ENCODE measurements at regions not wholly inside any gene's neighbourhood (a gene's known extent, or its start where the extent isn't known, plus 50 kb on each side); places are given as distances from the start of the nearest gene placed in this dataset.
"Not testable (repeated sequence)": the region's sequence is repeated elsewhere in the genome, so short reads cannot be mapped to it uniquely, and the experiment has no call there.

GRCh38 chr7:3180604-3181003 lies 120.4 kb upstream of the SDK1 start:
- Histone ChIP-seq H3K4me3 (ENCODE audit: low read depth in 1 of 2, low read length in 2 of 2) (no peak overlapping the region), H3K9me3 (ENCODE audit: control insufficient read depth in 1 of 2, low read length in 2 of 2) (no peaks in the 10 kb centered on the region), H3K27ac (ENCODE audit: low read length) (no peak overlapping the region)

DNA sequence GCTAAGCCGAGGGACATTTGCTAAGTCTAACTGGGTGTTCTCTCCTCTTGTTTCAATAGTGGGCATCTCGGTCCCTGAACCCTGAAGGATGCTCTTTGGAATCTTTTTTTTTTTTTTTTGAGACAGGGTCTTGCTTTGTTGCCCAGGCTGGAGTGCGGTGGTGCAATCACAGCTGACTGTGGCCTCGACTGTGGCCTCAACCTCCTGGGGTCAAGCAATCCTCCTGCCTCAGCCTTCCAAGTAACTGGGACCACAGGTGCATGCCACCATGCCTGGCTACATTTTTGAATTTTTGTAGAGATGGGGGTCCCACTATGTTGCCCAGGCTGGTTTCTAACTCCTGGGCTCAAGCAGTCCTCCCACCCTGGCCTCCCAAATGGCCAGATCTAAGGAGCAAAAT lies 119.0 kb upstream of the SDK1 start:
- H3K4me3 ChIP-seq (ENCODE audit: low read depth in 1 of 2, low read length in 2 of 2); H3K36me3 ChIP-seq (ENCODE audit: control insufficient read depth in 1 of 2, insufficient read depth in 2 of 2, low read length in 2 of 2); H3K27ac ChIP-seq (ENCODE audit: low read length); H3K4me1 ChIP-seq (ENCODE audit: control insufficient read depth in 1 of 2, insufficient read depth in 2 of 2, low read length in 2 of 2); H3K9me3 ChIP-seq (ENCODE audit: control insufficient read depth in 1 of 2, low read length in 2 of 2); H3K27me3 ChIP-seq (ENCODE audit: low read depth, low read length): not testable (repeated sequence)

More at GRCh38 chr7:3180604-3181003, 120.4 kb upstream of the SDK1 start:
- Histone ChIP-seq H3K36me3 (ENCODE audit: control insufficient read depth in 1 of 2, insufficient read depth in 2 of 2, low read length in 2 of 2) (no peaks in the 10 kb centered on the region), H3K4me1 (ENCODE audit: control insufficient read depth in 1 of 2, insufficient read depth in 2 of 2, low read length in 2 of 2) (no peaks in the 10 kb centered on the region), H3K27me3 (ENCODE audit: low read depth, low read length) (no peaks in the 10 kb centered on the region)

DNA sequence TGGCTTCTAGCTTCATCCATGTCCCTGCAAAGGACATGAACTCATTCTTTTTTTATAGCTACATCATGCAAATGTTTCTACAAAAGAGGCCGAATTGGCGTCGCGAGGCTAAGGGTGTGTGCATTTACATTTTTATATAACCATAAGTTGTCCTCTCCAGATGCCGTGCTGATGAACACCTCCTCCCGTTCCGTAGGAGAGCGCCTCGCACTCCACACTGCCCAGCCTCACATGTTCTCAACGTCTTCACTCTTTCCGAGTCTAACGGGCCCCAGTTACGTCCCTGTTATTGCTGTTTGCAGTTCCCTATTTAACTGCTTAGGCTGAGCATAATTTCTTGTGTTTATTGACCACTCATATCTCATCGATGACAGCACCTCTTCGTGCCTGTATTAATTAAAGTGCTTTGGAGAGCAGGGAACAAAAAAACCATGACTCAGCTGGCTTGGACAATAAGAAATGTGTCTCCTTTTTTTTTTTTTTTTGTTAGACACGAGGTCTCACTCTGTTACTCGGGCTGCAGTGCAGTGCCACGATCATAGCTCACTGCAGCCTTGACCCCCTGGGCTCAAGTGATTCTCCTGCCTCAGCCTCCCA lies 113.5 kb upstream of the SDK1 start:
- no peaks in the 10 kb centered on the region for H3K9me3 ChIP-seq (ENCODE audit: control insufficient read depth in 1 of 2, low read length in 2 of 2)
- no peaks in the 10 kb centered on the region for H3K36me3 ChIP-seq (ENCODE audit: control insufficient read depth in 1 of 2, insufficient read depth in 2 of 2, low read length in 2 of 2)

DNA sequence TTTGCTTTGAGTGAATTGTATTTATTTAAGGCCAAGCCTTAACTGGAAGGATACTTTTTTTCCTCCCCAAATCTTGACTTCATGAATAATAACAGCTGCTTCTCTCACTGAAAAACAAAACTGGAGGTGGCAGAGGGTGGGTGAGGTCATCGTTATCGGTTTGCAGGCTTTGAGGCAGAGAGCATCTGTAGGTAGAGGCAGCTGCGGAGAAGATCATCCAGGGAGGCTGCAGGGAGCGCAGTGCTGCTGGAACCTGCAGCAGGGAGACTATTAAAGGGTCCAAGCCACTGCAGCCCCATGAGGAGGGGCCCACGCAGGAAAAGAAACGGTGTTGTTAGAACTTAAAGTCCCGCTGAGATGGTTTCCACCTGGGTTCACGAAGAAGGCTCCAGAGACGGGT lies 112.1 kb upstream of the SDK1 start:
- H3K4me3 ChIP-seq (ENCODE audit: low read depth in 1 of 2, low read length in 2 of 2), result no peak overlapping the region
- no peaks in the 10 kb centered on the region for H3K27me3 ChIP-seq (ENCODE audit: low read depth, low read length)
- no peak overlapping the region for H3K27ac ChIP-seq (ENCODE audit: low read length)
- no peaks in the 10 kb centered on the region for H3K4me1 ChIP-seq (ENCODE audit: control insufficient read depth in 1 of 2, insufficient read depth in 2 of 2, low read length in 2 of 2)
- no peaks in the 10 kb centered on the region for H3K36me3 ChIP-seq (ENCODE audit: control insufficient read depth in 1 of 2, insufficient read depth in 2 of 2, low read length in 2 of 2)
- H3K9me3 ChIP-seq (ENCODE audit: control insufficient read depth in 1 of 2, low read length in 2 of 2), result no peaks in the 10 kb centered on the region

More for the DNA sequence above, 113.5 kb upstream of the SDK1 start:
- no peak overlapping the region for H3K4me3 ChIP-seq (ENCODE audit: low read depth in 1 of 2, low read length in 2 of 2)
- no peaks in the 10 kb centered on the region for H3K27me3 ChIP-seq (ENCODE audit: low read depth, low read length)
- H3K4me1 ChIP-seq (ENCODE audit: control insufficient read depth in 1 of 2, insufficient read depth in 2 of 2, low read length in 2 of 2), result no peaks in the 10 kb centered on the region
- no peak overlapping the region for H3K27ac ChIP-seq (ENCODE audit: low read length)

DNA sequence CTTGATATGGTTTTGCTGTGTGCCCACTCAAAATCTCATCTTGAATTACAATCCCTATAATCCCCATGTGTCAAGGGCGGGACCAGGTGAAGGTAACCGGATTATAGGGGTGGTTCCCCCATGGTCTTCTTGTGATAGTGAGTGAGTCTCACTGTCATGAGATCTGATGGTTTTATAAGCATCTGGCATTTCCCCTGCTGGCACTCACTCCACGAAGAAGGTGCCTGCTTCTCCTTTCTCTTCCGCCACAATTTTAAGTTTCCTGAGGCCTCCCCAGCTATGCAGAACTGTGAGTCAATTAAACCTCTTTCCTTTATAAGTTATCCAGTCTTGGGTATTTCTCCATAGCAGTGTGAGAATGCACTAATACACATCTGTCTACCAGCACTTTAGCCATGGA lies 109.5 kb upstream of the SDK1 start:
- H3K4me3 ChIP-seq (ENCODE audit: low read depth in 1 of 2, low read length in 2 of 2), result no peak overlapping the region
- H3K9me3 ChIP-seq (ENCODE audit: control insufficient read depth in 1 of 2, low read length in 2 of 2), result no peaks in the 10 kb centered on the region
- no peak overlapping the region for H3K27ac ChIP-seq (ENCODE audit: low read length)
- no peaks in the 10 kb centered on the region for H3K36me3 ChIP-seq (ENCODE audit: control insufficient read depth in 1 of 2, insufficient read depth in 2 of 2, low read length in 2 of 2)
- no peaks in the 10 kb centered on the region for H3K4me1 ChIP-seq (ENCODE audit: control insufficient read depth in 1 of 2, insufficient read depth in 2 of 2, low read length in 2 of 2)
- no peaks in the 10 kb centered on the region for H3K27me3 ChIP-seq (ENCODE audit: low read depth, low read length)

DNA sequence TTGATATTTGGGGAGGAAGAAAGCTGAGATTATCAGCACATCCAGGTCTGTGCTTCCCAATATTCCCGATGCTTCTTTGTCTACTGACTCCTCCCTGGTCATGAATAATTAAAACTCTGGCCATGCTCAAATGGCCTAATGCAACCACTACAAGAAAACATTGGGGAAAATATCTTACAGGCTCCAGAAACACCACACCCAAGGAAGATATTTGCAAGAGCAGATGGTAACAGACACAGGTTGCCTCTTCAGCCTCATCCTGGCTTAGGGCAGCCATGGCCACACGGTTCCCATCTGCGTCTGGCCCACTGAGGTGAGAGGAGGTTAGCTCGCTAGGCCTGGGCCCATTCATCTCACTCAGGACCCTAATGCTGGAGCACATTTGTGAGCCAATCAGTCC lies 108.4 kb upstream of the SDK1 start:
- Histone ChIP-seq H3K27me3 (ENCODE audit: low read depth, low read length) (no peaks in the 10 kb centered on the region), H3K4me1 (ENCODE audit: control insufficient read depth in 1 of 2, insufficient read depth in 2 of 2, low read length in 2 of 2) (no peaks in the 10 kb centered on the region), H3K27ac (ENCODE audit: low read length) (no peak overlapping the region), H3K4me3 (ENCODE audit: low read depth in 1 of 2, low read length in 2 of 2) (no peak overlapping the region), H3K36me3 (ENCODE audit: control insufficient read depth in 1 of 2, insufficient read depth in 2 of 2, low read length in 2 of 2) (no peaks in the 10 kb centered on the region), H3K9me3 (ENCODE audit: control insufficient read depth in 1 of 2, low read length in 2 of 2) (no peaks in the 10 kb centered on the region)

DNA sequence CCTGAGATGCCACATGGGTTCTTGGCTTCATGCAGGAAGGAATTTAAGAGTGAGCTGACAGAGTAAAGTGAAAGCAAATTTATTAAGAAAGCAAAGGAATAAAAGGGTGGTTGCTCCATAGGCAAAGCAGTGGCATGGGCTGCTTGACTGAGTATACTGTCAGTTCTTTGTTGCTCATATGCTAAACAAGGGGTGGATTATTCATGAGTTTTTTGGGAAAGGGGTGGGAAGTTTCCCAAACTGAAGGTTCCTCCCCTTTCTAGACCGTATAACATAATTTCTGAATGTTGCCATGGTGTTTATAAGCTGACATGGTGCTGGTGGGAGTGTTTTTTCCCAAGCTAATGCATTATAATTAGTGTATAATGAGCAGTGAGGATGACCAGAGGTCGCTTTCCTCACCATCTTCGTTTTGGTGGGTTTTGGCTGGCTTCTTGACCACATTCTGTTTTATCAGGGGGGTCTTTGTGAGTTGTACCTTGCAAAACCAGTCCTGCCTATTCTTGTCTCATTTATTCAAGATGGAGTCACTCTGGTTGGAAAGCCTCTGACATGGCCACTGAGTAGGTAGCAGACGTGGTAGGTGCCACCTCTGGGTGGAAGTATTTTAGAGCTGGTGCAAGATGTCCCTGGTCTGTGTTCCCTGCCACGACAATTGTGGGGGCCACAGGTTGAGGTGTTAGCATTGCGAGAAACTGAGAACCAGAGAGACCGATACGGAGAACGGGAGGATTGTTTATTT lies 107.5 kb upstream of the SDK1 start:
- Histone ChIP-seq H3K27ac (ENCODE audit: low read length) (no peak overlapping the region), H3K4me3 (ENCODE audit: low read depth in 1 of 2, low read length in 2 of 2) (no peak overlapping the region), H3K9me3 (ENCODE audit: control insufficient read depth in 1 of 2, low read length in 2 of 2) (peaks cover 0 to under 1% of the 10 kb centered on the region in 2 donors), H3K27me3 (ENCODE audit: low read depth, low read length) (no peaks in the 10 kb centered on the region), H3K4me1 (ENCODE audit: control insufficient read depth in 1 of 2, insufficient read depth in 2 of 2, low read length in 2 of 2) (no peaks in the 10 kb centered on the region), H3K36me3 (ENCODE audit: control insufficient read depth in 1 of 2, insufficient read depth in 2 of 2, low read length in 2 of 2) (no peaks in the 10 kb centered on the region)

DNA sequence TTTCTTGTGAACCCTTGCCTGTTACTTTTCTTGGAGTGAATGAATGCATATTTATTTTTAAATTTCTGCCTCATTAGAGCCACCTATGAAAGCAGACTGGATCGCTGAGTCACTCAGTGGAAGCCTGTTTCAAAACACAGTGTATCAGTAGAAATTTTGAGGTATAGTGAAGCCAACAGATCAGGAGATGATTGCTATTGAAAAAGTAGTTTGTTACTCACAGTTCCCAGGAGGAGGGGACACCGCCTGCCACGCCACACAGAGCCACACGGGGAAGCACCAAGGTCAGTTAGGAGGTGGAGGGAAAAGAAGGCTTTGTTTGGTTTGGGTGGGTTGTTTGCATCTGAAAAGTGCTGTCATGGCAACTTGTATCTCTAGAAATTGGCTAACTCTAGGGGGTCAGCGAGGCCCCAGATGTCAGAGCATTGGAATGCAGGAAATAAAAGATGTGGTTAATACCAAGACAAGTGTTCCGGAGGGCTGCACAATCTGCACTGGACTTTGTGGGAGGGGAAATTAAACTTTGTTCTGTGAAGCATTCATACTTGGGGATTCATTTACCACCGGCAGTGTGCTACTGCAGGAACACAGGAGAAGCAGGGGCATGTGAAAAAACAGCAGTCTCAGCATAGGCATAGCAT lies 106.4 kb upstream of the SDK1 start:
- Histone ChIP-seq H3K4me1 (ENCODE audit: control insufficient read depth in 1 of 2, insufficient read depth in 2 of 2, low read length in 2 of 2) (no peaks in the 10 kb centered on the region), H3K9me3 (ENCODE audit: control insufficient read depth in 1 of 2, low read length in 2 of 2) (peaks cover 0 to 6% of the 10 kb centered on the region in 2 donors), H3K36me3 (ENCODE audit: control insufficient read depth in 1 of 2, insufficient read depth in 2 of 2, low read length in 2 of 2) (no peaks in the 10 kb centered on the region), H3K4me3 (ENCODE audit: low read depth in 1 of 2, low read length in 2 of 2) (no peak overlapping the region), H3K27ac (ENCODE audit: low read length) (no peak overlapping the region), H3K27me3 (ENCODE audit: low read depth, low read length) (no peaks in the 10 kb centered on the region)

DNA sequence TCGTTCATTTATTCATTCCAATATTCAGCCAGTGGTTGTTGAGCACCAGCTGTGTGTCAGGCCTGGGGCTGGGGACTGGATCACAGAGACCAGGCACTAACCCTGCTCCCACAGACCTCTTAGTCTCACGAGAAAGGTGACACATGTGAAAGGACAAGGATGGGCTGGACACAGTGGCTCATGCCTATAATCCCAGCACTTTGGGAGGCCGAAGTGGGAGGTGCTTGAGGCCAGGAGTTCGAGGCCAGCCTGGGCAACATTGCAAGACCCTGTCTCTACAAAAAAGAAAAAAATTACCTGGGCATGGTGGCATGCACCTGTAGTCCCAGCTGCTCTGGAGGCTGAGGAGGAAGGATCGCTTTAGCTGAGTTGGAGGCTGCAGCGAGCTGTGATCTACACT lies 105.9 kb upstream of the SDK1 start:
- Histone ChIP-seq H3K27me3 (ENCODE audit: low read depth, low read length) (no peaks in the 10 kb centered on the region), H3K36me3 (ENCODE audit: control insufficient read depth in 1 of 2, insufficient read depth in 2 of 2, low read length in 2 of 2) (no peaks in the 10 kb centered on the region), H3K9me3 (ENCODE audit: control insufficient read depth in 1 of 2, low read length in 2 of 2) (peaks cover 0 to 6% of the 10 kb centered on the region in 2 donors), H3K27ac (ENCODE audit: low read length) (no peak overlapping the region), H3K4me3 (ENCODE audit: low read depth in 1 of 2, low read length in 2 of 2) (no peak overlapping the region), H3K4me1 (ENCODE audit: control insufficient read depth in 1 of 2, insufficient read depth in 2 of 2, low read length in 2 of 2) (no peaks in the 10 kb centered on the region)

GRCh38 chr7:3196629-3197400 lies 104.2 kb upstream of the SDK1 start:
- no peak overlapping the region for H3K27ac ChIP-seq (ENCODE audit: low read length)
- no peaks in the 10 kb centered on the region for H3K27me3 ChIP-seq (ENCODE audit: low read depth, low read length)
- H3K9me3 ChIP-seq (ENCODE audit: control insufficient read depth in 1 of 2, low read length in 2 of 2), result peaks cover 0 to 6% of the 10 kb centered on the region in 2 donors
- H3K4me3 ChIP-seq (ENCODE audit: low read depth in 1 of 2, low read length in 2 of 2), result no peak overlapping the region
- H3K4me1 ChIP-seq (ENCODE audit: control insufficient read depth in 1 of 2, insufficient read depth in 2 of 2, low read length in 2 of 2), result no peaks in the 10 kb centered on the region
- H3K36me3 ChIP-seq (ENCODE audit: control insufficient read depth in 1 of 2, insufficient read depth in 2 of 2, low read length in 2 of 2), result no peaks in the 10 kb centered on the region

DNA sequence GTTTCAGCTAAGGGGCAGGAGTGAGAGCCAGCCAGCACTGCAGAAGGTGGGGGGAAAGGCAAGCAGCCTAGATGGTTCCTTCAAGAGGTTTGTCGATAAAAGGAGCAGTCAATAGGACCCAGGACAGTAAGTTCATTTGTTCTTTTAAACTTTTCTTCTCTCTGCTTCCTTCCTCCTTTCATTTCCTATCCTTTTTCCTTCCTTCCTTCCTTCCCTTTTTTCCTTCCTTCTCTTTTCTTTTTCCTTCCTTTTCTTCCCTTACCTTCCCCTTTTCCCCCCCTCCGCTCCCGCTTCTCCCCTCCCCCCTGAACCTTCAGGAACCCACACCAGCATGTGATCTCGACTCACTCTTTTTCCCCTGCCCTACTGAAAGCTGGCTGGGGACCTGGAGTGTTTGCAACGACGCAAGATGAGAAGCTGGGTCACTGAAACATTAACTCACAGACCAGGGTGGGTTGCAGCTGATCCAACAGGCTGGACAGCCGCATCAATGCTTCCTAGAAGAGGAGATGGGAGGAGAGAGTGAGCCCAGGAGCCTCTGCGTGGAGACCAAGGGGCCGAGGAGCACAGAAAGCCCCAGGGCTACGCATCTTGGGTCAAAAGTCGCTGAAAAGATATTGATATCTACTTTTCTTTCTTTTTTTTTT lies 103.4 kb upstream of the SDK1 start:
- Histone ChIP-seq H3K9me3 (ENCODE audit: control insufficient read depth in 1 of 2, low read length in 2 of 2) (peaks cover 0 to 6% of the 10 kb centered on the region in 2 donors), H3K27ac (ENCODE audit: low read length) (no peak overlapping the region), H3K4me1 (ENCODE audit: control insufficient read depth in 1 of 2, insufficient read depth in 2 of 2, low read length in 2 of 2) (no peaks in the 10 kb centered on the region), H3K27me3 (ENCODE audit: low read depth, low read length) (no peaks in the 10 kb centered on the region), H3K36me3 (ENCODE audit: control insufficient read depth in 1 of 2, insufficient read depth in 2 of 2, low read length in 2 of 2) (no peaks in the 10 kb centered on the region), H3K4me3 (ENCODE audit: low read depth in 1 of 2, low read length in 2 of 2) (no peak overlapping the region)
